Activated naive CD4-positive, alpha-beta T cell treated with anti-CD3 and anti-CD28 coated beads, Interleukin-2, amount 50 U/mL, for 16 hours (primary cell): ENCODE measurements at regions not wholly inside any gene's neighbourhood (a gene's known extent, or its start where the extent isn't known, plus 50 kb on each side); places are given as distances from the start of the nearest gene placed in this dataset.
A peak's percentile ranks its signal among the peaks of the same experiment; 100 is the strongest.

Experiments used
- DNase-seq: peaks from one replicate; pipeline ENCODE4 v3.0.0-alpha.2; 2020

GRCh38 chr4:121277194-121278105, 103.4 kb downstream of the QRFPR start:
- no peak for DNase-seq

- DNase-seq: no peak
These were observed 107.6 kb downstream of the QRFPR start for GRCh38 chr4:121273191-121273590.

- no peak for DNase-seq
These were observed 108.3 kb downstream of the QRFPR start for GRCh38 chr4:121272526-121272925.

DNA sequence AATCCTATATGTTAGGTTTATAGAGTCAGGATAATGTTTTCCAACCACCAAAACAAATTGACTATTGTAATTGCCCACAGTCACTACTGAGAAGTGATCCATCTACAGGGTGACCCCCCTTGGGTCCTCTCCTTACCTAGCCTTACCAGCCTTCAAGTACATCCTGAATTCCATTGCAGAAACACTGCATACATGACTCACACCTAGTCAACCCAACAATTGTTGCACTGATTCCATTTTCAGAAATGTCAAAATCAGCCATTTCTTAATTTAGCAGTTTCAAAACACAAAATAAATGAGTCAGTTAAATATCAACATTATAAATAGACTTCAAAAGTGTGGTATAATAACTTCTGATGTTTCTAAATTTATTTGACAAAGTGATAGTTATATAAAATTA, 106.3 kb upstream of the TNIP3 start:
- DNase-seq: no peak

GRCh38 chr4:121269001-121269400, 104.9 kb upstream of the TNIP3 start:
- DNase-seq: no peak

GRCh38 chr4:121266982-121267381, 102.9 kb upstream of the TNIP3 start:
- DNase-seq: no peak

- DNase-seq: peak; percentile 10
These were observed 92.9 kb upstream of the TNIP3 start for GRCh38 chr4:121256887-121257466.

- peak; percentile 60 for DNase-seq
These were observed 92.0 kb upstream of the TNIP3 start for GRCh38 chr4:121255986-121256750.

DNA sequence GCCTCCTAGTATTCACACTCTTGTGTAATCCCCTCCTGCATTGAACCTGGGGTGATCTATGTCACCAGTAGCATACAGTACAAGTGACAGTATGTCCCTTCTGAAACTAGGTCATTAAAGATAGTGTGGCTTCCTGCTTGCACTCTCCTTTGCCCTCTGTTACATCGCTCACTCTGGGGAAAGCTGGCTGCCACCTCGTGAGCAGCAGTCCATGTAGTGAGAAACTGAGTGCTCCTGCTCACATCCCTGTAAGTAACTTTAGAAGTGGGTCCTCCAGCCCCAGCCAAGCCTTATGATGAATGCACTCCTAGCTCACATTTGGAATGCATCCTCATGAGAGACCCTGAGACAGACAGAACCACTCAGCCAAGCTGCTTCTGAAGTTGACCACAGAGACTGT, 89.8 kb upstream of the TNIP3 start:
- no peak for DNase-seq

DNA sequence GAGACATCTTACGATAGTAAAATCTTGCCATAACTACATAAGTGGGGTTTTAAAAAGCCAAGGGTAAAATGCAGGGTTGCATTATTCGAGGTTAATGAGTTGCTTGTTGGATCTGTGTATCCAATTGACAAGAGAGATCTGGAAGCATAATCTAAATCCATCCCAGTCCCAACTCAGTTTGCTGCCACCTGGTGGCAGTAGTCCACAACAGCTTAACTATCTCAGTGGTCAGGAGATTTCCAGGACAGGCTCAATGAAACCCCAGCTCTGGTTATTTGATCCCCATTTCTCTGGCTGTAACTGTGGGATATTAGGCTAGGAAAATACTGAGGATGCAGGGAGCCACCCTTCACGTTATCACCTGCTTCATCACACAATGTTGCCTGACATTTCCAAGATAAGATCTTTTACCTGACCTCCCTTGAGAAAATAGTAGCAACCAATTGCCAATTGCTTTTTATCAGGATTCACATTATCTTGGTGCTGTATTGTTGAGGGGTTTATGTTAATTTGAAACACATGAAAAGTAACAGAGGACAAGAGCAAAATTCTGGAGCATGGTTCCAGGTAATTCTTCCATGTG, 88.2 kb upstream of the TNIP3 start:
- peak; percentile 44 for DNase-seq

GRCh38 chr4:121248747-121249146, 84.6 kb upstream of the TNIP3 start:
- no peak for DNase-seq

DNA sequence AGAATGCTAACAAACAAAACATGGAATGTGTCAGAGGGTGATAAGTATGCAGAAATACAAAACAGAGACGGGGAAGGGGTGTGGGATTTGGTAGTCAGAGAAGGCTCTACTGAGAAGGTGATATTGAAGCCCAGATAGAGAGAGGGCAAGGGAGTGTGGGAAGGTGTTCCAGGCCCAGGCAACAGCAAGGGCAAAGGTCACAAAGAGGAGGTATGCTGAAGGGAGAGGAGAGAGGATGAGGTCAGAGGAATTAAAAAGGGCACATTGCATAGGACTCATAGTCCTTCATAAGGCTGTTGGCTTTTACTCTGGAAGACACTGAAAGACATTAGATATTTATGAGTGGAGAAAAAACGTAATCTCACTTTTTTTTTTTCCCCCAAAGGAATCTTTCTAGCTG, 82.6 kb upstream of the TNIP3 start:
- DNase-seq: no peak

GRCh38 chr4:121243485-121243884, 79.4 kb upstream of the TNIP3 start:
- peak; percentile 38 for DNase-seq

- no peak for DNase-seq
These were observed 78.1 kb upstream of the TNIP3 start for GRCh38 chr4:121242188-121242750.

GRCh38 chr4:121239951-121240350, 75.8 kb upstream of the TNIP3 start:
- DNase-seq: no peak

GRCh38 chr4:121238461-121238860, 74.3 kb upstream of the TNIP3 start:
- DNase-seq: no peak

GRCh38 chr4:121237069-121237399, 72.9 kb upstream of the TNIP3 start:
- no peak for DNase-seq

GRCh38 chr4:121236353-121237068, 72.4 kb upstream of the TNIP3 start:
- DNase-seq: no peak

- DNase-seq: no peak
These were observed 69.9 kb upstream of the TNIP3 start for GRCh38 chr4:121233982-121234381.

DNA sequence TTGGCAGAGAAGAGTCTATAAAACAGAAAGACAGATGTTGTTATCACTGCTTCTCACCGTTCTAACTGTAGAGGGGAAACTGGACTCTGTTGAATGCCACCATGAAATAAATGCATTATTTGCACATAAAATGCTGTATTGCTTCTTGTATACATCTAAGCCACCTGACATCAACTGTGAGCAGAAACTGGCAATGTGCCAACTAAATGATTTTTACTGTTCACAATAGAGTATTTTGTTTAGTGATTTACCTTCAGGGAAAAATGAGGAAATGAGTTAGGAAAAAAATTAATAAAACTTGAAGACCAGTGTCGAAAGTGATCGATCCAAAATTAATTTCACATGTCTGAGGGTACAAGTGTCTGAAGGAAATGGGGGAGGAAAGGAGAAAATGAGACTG, 65.9 kb upstream of the TNIP3 start:
- no peak for DNase-seq

GRCh38 chr4:121228848-121229247, 64.7 kb upstream of the TNIP3 start:
- DNase-seq: no peak

DNA sequence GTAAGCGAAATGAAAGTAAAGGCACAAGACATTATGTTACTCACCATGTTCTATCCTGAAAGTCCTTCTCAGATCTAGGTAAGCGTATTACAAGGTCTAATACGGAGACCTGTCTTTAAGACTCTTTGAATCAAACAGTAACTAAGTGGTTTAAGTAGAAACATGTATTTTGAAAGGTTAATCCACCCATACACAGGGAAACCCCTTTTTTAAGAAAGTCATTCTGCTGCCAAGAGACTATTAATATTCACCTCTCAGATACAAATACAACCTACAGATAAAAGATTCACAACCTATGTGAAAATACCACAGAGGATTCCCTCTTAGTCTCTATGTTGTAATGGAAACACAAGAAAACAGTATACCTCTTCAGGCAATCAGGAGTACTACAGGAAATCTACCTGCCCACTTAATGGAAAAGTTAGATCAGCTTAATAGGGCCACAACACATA, 63.2 kb upstream of the TNIP3 start:
- DNase-seq: no peak
